B cell (primary cell): ENCODE measurements at regions not wholly inside any gene's neighbourhood (a gene's known extent, or its start where the extent isn't known, plus 50 kb on each side); places are given as distances from the start of the nearest gene placed in this dataset.

Experiments
- ATAC-seq: fragments of 200-7000 bp; cut with Tn5 transposase; one replicate; pipeline ENCODE4 v1.10.0; 2021; ENCODE audit warnings: low read depth, mild to moderate bottlenecking, moderate number of reproducible peaks, moderate library complexity
- CTCF ChIA-PET: fragments of 350-600 bp; sonication (Branson Sonifier 250); formaldehyde crosslinking; loops from one replicate; lab custom pipeline; 2021; ENCODE audit warnings: antibody characterized with exemption, inconsistent platforms; lab: Charles Lee
- POLR2A ChIA-PET: fragments of 350-600 bp; sonication (Branson Sonifier 250); formaldehyde crosslinking; loops from one replicate; lab custom pipeline; 2021; ENCODE audit warnings: antibody characterized with exemption; lab: Charles Lee
- DNase-seq: peaks from one replicate; pipeline ENCODE4 v3.0.0; 2013
- H2AFZ ChIP-seq: 2 replicates; pipeline ENCODE4 v1.6.1; 2012; ENCODE audit warnings: mild to moderate bottlenecking, low read depth, low read length; ENCODE audit not compliant: insufficient read depth, poor library complexity, severe bottlenecking
- H3K27ac ChIP-seq, 2 donors: 1 replicate in 1 of 2; 2 replicates in 1 of 2; pipeline ENCODE4 v1.5.1; 2012 to 2013; ENCODE audit warnings: low read length in 2 of 2, mild to moderate bottlenecking in 2 of 2, moderate library complexity in 1 of 2
- H3K27me3 ChIP-seq, 4 experiments: fragments of 200-600 bp in 1 of 4; sonication (generic) in 1 of 4; replicated peaks in 1 of 4; 1 replicate in 2 of 4; 2 replicates in 2 of 4; pipeline versions ENCODE4 v1.6.1 to v1.7.0; 2013 to 2016; ENCODE audit warnings: low read length in 3 of 4, mild to moderate bottlenecking in 2 of 4, mixed read lengths in 1 of 4, moderate library complexity in 1 of 4; ENCODE audit not compliant: insufficient read depth in 4 of 4, control insufficient read depth in 3 of 4; ENCODE audit errors: control extremely low read depth in 1 of 4
- H3K36me3 ChIP-seq, 2 experiments: replicated peaks in 1 of 2; 1 replicate in 1 of 2; 2 replicates in 1 of 2; pipeline versions ENCODE4 v1.6.1 to v1.7.1; 2013; ENCODE audit warnings: low read length in 1 of 2; ENCODE audit not compliant: insufficient read depth in 2 of 2, control insufficient read depth in 1 of 2; ENCODE audit errors: control extremely low read depth in 1 of 2, extremely low read depth in 1 of 2
- H3K4me1 ChIP-seq, 2 donors: fragments of 200-600 bp in 1 of 2; sonication (generic) in 1 of 2; 1 replicate in 1 of 2; 2 replicates in 1 of 2; pipeline versions ENCODE4 v1.5.1 to v1.6.1; 2013 to 2017; ENCODE audit warnings: low read length in 2 of 2; ENCODE audit not compliant: control insufficient read depth in 2 of 2, insufficient read depth in 2 of 2
- H3K4me2 ChIP-seq: replicated peaks from 2 replicates; pipeline ENCODE3; 2012; ENCODE audit warnings: mild to moderate bottlenecking, low read depth, low read length; ENCODE audit not compliant: poor library complexity, severe bottlenecking
- H3K4me3 ChIP-seq, 5 experiments: fragments of 200-600 bp in 1 of 5; sonication (generic) in 1 of 5; 1 replicate in 3 of 5; 2 replicates in 2 of 5; pipeline versions ENCODE4 v1.5.1 to v1.7.0; 2011 to 2016; ENCODE audit warnings: low read length in 4 of 5, mild to moderate bottlenecking in 4 of 5, low read depth in 2 of 5, control low read depth in 1 of 5, moderate library complexity in 1 of 5; ENCODE audit not compliant: insufficient read depth in 1 of 5; ENCODE audit errors: control extremely low read depth in 1 of 5, extremely low read depth in 1 of 5
- H3K79me2 ChIP-seq: fragments of 200-600 bp; sonication (generic); one replicate; pipeline ENCODE4 v1.6.0; 2016; ENCODE audit warnings: low read length; ENCODE audit not compliant: control insufficient read depth, insufficient read depth
- H3K9ac ChIP-seq: fragments of 200-600 bp; sonication (generic); 2 replicates; pipeline ENCODE4 v1.6.1; 2017; ENCODE audit warnings: mild to moderate bottlenecking, low read length, moderate library complexity
- H3K9me3 ChIP-seq, 3 donors: one replicate each; pipeline versions ENCODE4 v1.6.1 to v1.7.1; 2013; ENCODE audit warnings: low read length in 2 of 3; ENCODE audit not compliant: control insufficient read depth in 2 of 3, insufficient read depth in 1 of 3; ENCODE audit errors: control extremely low read depth in 1 of 3
- H4K20me1 ChIP-seq: 2 replicates; pipeline ENCODE4 v1.6.0; 2012; ENCODE audit warnings: mild to moderate bottlenecking, low read length; ENCODE audit not compliant: insufficient read depth, control insufficient read depth, poor library complexity, severe bottlenecking
- H3K27ac Mint-ChIP-seq: one replicate; pipeline ENCODE4 v1.8.0; 2021; ENCODE audit warnings: mixed read lengths
- H3K27me3 Mint-ChIP-seq: one replicate; pipeline ENCODE4 v1.8.0; 2021; ENCODE audit warnings: mixed read lengths
- H3K4me1 Mint-ChIP-seq: one replicate; pipeline ENCODE4 v1.8.0; 2021; ENCODE audit warnings: mixed read lengths
- H3K4me3 Mint-ChIP-seq: one replicate; pipeline ENCODE4 v1.8.0; 2021; ENCODE audit warnings: mixed read lengths
- H3K9me3 Mint-ChIP-seq: one replicate; pipeline ENCODE4 v1.8.0; 2022; ENCODE audit warnings: mixed read lengths; ENCODE audit not compliant: insufficient read depth
- CTCF ChIP-seq: fragments of 200-600 bp; IDR thresholded peaks from one replicate; pipeline ENCODE4 v1.8.0; 2022; ENCODE audit warnings: antibody characterized with exemption, mild to moderate bottlenecking
- EZH2 ChIP-seq: IDR thresholded peaks from 2 replicates; pipeline ENCODE4 v1.6.1; 2012; ENCODE audit warnings: borderline replicate concordance, low read depth, mild to moderate bottlenecking, moderate library complexity, low read length; ENCODE audit not compliant: insufficient read depth, poor library complexity, severe bottlenecking
- WGBS: methylation state at CpG from one replicate; pipeline ENCODE4 v1.1.5; 2013; ENCODE audit warnings: missing lambda C conversion rate; ENCODE audit not compliant: insufficient coverage; 5-methylcytosine and 5-hydroxymethylcytosine counted together
- intact Hi-C: fragments of 100-400 bp; cut with micrococcal nuclease; formaldehyde crosslinking; loops from one replicate; pipeline ENCODE4 v1.10.0; 2022

- Histone ChIP-seq H3K4me3 (no peak overlapping the region), H4K20me1 (no peaks in the 10 kb centered on the region), H3K79me2 (no peaks in the 10 kb centered on the region), H3K9ac (no peak overlapping the region), H3K4me2 (no peak overlapping the region), H3K9me3 (no peaks in the 10 kb centered on the region), H2AFZ (no peak overlapping the region), H3K27ac (no peak overlapping the region), H3K4me1 (no peaks in the 10 kb centered on the region), H3K36me3 (no peaks in the 10 kb centered on the region), H3K27me3 (no peaks in the 10 kb centered on the region)
- Mint-ChIP-seq H3K9me3 (no peaks in the 10 kb centered on the region), H3K27me3 (no peaks in the 10 kb centered on the region), H3K27ac (no peak overlapping the region), H3K4me1 (no peaks in the 10 kb centered on the region), H3K4me3 (no peak overlapping the region)
- ChIA-PET POLR2A (no interaction called here), CTCF (no interaction called here)
- DNase-seq, result no peak
- TF ChIP-seq EZH2 (no peak), CTCF (no peak)
- WGBS, result no CpG with 5 or more reads among the region's 4 CpGs
- intact Hi-C loops, result no loop called here
- no peak for ATAC-seq
These were observed 319.8 kb upstream of the SPAG17 start for GRCh38 chr1:118504867-118505266.

DNA sequence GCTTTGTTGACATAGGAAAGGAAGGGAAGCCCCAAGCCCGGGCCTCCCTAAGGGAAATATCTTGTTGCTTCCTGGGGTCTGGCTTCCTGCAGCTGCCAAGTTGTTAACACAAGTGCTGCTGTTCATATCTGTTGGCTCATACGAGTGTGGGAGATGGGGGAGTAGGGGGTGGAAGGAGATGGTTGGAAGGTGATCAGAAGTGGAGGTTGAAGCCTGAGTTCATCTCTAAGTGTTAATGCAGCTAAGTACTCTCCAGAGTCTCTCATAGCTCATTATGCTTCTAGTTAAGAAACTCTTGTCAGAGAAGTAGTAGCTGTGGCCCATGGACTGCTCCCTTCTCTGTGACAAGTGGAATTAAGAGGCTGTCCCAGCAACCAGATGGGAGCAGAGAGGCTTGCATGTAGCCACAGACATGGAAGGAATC, 319.2 kb upstream of the SPAG17 start:
- Mint-ChIP-seq H3K27ac (no peak overlapping the region), H3K4me3 (no peak overlapping the region), H3K4me1 (no peaks in the 10 kb centered on the region), H3K27me3 (no peaks in the 10 kb centered on the region), H3K9me3 (no peaks in the 10 kb centered on the region)
- ATAC-seq (no peak), DNase-seq (no peak)
- Histone ChIP-seq H2AFZ (no peak overlapping the region), H3K4me1 (no peaks in the 10 kb centered on the region), H3K9ac (no peak overlapping the region), H4K20me1 (no peaks in the 10 kb centered on the region), H3K4me3 (no peak overlapping the region), H3K9me3 (no peaks in the 10 kb centered on the region), H3K27me3 (no peaks in the 10 kb centered on the region), H3K4me2 (no peak overlapping the region), H3K27ac (no peak overlapping the region), H3K36me3 (no peaks in the 10 kb centered on the region), H3K79me2 (no peaks in the 10 kb centered on the region)
- POLR2A ChIA-PET, result no interaction called here
- 0% methylated on average over 2 of the region's 2 CpGs for WGBS
- intact Hi-C loops, result no loop called here
- TF ChIP-seq EZH2 (no peak), CTCF (no peak)
- CTCF ChIA-PET, result no interaction called here
